Gastrocnemius medialis (tissue), 4 donors: ENCODE measurements at regions not wholly inside any gene's neighbourhood (a gene's known extent, or its start where the extent isn't known, plus 50 kb on each side); places are given as distances from the start of the nearest gene placed in this dataset.

Source experiments
- ATAC-seq, 2 donors: fragments of 150-250 bp; one replicate each; pipeline ENCODE4 v1.9.1; 2016
- DNase-seq, 2 donors: peaks; one replicate each; pipeline ENCODE4 v3.0.0-alpha.2; 2019
- H3K27ac ChIP-seq, 4 donors: fragments of 200-600 bp; sonication (generic); 1 replicate in 1 of 4; 2 replicates in 3 of 4; pipeline ENCODE4 v1.5.1; 2016 to 2018; ENCODE audit warnings: mild to moderate bottlenecking in 2 of 4, moderate library complexity in 1 of 4
- H3K27me3 ChIP-seq, 3 donors: fragments of 200-600 bp; sonication (generic) in 2 of 3; 1 replicate in 1 of 3; 2 replicates in 2 of 3; pipeline versions ENCODE4 v1.5.1 to v1.6.0; 2016 to 2019; ENCODE audit warnings: mild to moderate bottlenecking in 1 of 3, moderate library complexity in 1 of 3
- H3K36me3 ChIP-seq, 2 donors: fragments of 200-600 bp; sonication (generic) in 1 of 2; one replicate each; pipeline ENCODE4 v1.5.1; 2017 to 2018
- H3K4me1 ChIP-seq, 2 donors: fragments of 200-600 bp; sonication (generic) in 1 of 2; one replicate each; pipeline ENCODE4 v1.5.1; 2016 to 2017; ENCODE audit warnings: mild to moderate bottlenecking in 2 of 2
- H3K4me3 ChIP-seq, 4 donors: fragments of 200-600 bp; sonication (generic) in 3 of 4; 1 replicate in 1 of 4; 2 replicates in 3 of 4; pipeline ENCODE4 v1.5.1; 2016 to 2019; ENCODE audit warnings: mild to moderate bottlenecking in 2 of 4
- H3K9me3 ChIP-seq, 3 donors: fragments of 200-600 bp; sonication (generic) in 2 of 3; 1 replicate in 1 of 3; 2 replicates in 2 of 3; pipeline ENCODE4 v1.5.1; 2016 to 2019
- CTCF ChIP-seq, 5 experiments: fragments of 450-650 bp in 3 of 5; fragments of 200-600 bp in 2 of 5; sonication (generic) in 2 of 5; IDR thresholded peaks in 4 of 5; conservative IDR thresholded peaks in 1 of 5; 1 replicate in 4 of 5; 2 replicates in 1 of 5; pipeline ENCODE4 v1.5.1; 2016 to 2019; ENCODE audit warnings: antibody characterized with exemption in 5 of 5, mild to moderate bottlenecking in 3 of 5, moderate library complexity in 3 of 5
- POLR2A ChIP-seq, 2 donors: fragments of 450-650 bp; IDR thresholded peaks; one replicate each; pipeline ENCODE4 v1.6.1; 2017; ENCODE audit warnings: antibody characterized with exemption in 2 of 2, mild to moderate bottlenecking in 2 of 2, moderate library complexity in 2 of 2
- in situ Hi-C, 4 donors: fragments of 200-750 bp; cut with MboI; loops; one replicate each; pipeline versions ENCODE4 v1.15.0 to v1.8.0; 2017; ENCODE audit warnings: low sequenced_read_pairs in 4 of 4
- intact Hi-C: fragments of 100-400 bp; cut with DNase I; formaldehyde crosslinking; loops from one replicate; pipeline ENCODE4 v1.15.1; 2023; ENCODE audit warnings: low total_unique reads

- no peak overlapping the region for H3K4me3 ChIP-seq
- DNase-seq (no peak), ATAC-seq (no peak)
- no peaks in the 10 kb centered on the region for H3K27me3 ChIP-seq
- no peaks in the 10 kb centered on the region for H3K9me3 ChIP-seq
- H3K4me1 ChIP-seq = no peaks in the 10 kb centered on the region
- in situ Hi-C loops = loop anchor here in 3 of 4 donors (25.0 kb wide), 1 partner anchor 1441 kb away; the partner anchor contains the start of gene PTPRT (in 3 of the 3)
- H3K27ac ChIP-seq = no peak overlapping the region
- TF ChIP-seq CTCF (IDR thresholded peaks at IDR 0.05 in 4 of 5, conservative IDR thresholded peaks at IDR 0.05 in 1 of 5) = no peak
- no peak for TF ChIP-seq POLR2A (IDR thresholded peaks at IDR 0.05)
- intact Hi-C loops = no loop called here
- H3K36me3 ChIP-seq = no peaks in the 10 kb centered on the region
Observed at GRCh38 chr20:41746635-41747034, 128.5 kb upstream of the CHD6 start.

GRCh38 chr20:41738604-41739206 is 120.5 kb upstream of the CHD6 start:
- Histone ChIP-seq H3K9me3 (no peaks in the 10 kb centered on the region), H3K27me3 (no peaks in the 10 kb centered on the region), H3K27ac (no peak overlapping the region), H3K4me1 (no peaks in the 10 kb centered on the region), H3K4me3 (no peak overlapping the region), H3K36me3 (no peaks in the 10 kb centered on the region)
- intact Hi-C loops = no loop called here
- no peak for ATAC-seq
- TF ChIP-seq CTCF (IDR thresholded peaks at IDR 0.05 in 4 of 5, conservative IDR thresholded peaks at IDR 0.05 in 1 of 5) (peak in 4 of 5 experiments; percentile 39 to 70 (median 46)), POLR2A (IDR thresholded peaks at IDR 0.05) (no peak)
- DNase-seq = peak in 1 of 2 donors; percentile 12
- in situ Hi-C loops = loop anchor here (5.0 to 25.0 kb wide), 2 partner anchors 1449 to 1454 kb away; partner anchors contain the start of gene PTPRT (in 3 of the 4)

- TF ChIP-seq CTCF (IDR thresholded peaks at IDR 0.05 in 4 of 5, conservative IDR thresholded peaks at IDR 0.05 in 1 of 5) (no peak), POLR2A (IDR thresholded peaks at IDR 0.05) (no peak)
- no peaks in the 10 kb centered on the region for H3K27me3 ChIP-seq
- in situ Hi-C loops (loop anchor here (5.0 to 25.0 kb wide), 2 partner anchors 1451 to 1456 kb away; partner anchors contain the start of gene PTPRT (in 3 of the 4)), intact Hi-C loops (no loop called here)
- no peak overlapping the region for H3K27ac ChIP-seq
- H3K36me3 ChIP-seq = no peaks in the 10 kb centered on the region
- H3K4me1 ChIP-seq = no peaks in the 10 kb centered on the region
- ATAC-seq (no peak), DNase-seq (no peak)
- H3K4me3 ChIP-seq = no peak overlapping the region
- no peaks in the 10 kb centered on the region for H3K9me3 ChIP-seq
Observed at GRCh38 chr20:41735949-41736348, 117.8 kb upstream of the CHD6 start.

- ATAC-seq = peak in 1 of 2 donors; percentile 36
- TF ChIP-seq POLR2A (IDR thresholded peaks at IDR 0.05) (no peak), CTCF (IDR thresholded peaks at IDR 0.05 in 4 of 5, conservative IDR thresholded peaks at IDR 0.05 in 1 of 5) (peak; percentile 28 to 74 (median 65))
- H3K27me3 ChIP-seq = no peaks in the 10 kb centered on the region
- in situ Hi-C loops = loop anchor here in 3 of 4 donors (25.0 kb wide), 1 partner anchor 1453 kb away; the partner anchor contains the start of gene PTPRT (in 3 of the 3)
- intact Hi-C loops = no loop called here
- H3K4me3 ChIP-seq = no peak overlapping the region
- H3K4me1 ChIP-seq = no peaks in the 10 kb centered on the region
- H3K9me3 ChIP-seq = no peaks in the 10 kb centered on the region
- DNase-seq = no peak
- H3K36me3 ChIP-seq = no peaks in the 10 kb centered on the region
- no peak overlapping the region for H3K27ac ChIP-seq
Observed at GRCh38 chr20:41734506-41734945, 116.3 kb upstream of the CHD6 start.
